ENCODE measurements at regions not wholly inside any gene's neighbourhood (a gene's known extent, or its start where the extent isn't known, plus 50 kb on each side); places are given as distances from the start of the nearest gene placed in this dataset.
A peak's percentile ranks its signal among the peaks of the same experiment; 100 is the strongest.

GRCh38 chr5:167284222-167284890, 1007.1 kb upstream of the WWC1 start:
- no peak overlapping the region for H3K4me3 ChIP-seq (ENCODE audit: control insufficient read depth, low read depth, low read length)
- TF ChIP-seq, protein P1, sequence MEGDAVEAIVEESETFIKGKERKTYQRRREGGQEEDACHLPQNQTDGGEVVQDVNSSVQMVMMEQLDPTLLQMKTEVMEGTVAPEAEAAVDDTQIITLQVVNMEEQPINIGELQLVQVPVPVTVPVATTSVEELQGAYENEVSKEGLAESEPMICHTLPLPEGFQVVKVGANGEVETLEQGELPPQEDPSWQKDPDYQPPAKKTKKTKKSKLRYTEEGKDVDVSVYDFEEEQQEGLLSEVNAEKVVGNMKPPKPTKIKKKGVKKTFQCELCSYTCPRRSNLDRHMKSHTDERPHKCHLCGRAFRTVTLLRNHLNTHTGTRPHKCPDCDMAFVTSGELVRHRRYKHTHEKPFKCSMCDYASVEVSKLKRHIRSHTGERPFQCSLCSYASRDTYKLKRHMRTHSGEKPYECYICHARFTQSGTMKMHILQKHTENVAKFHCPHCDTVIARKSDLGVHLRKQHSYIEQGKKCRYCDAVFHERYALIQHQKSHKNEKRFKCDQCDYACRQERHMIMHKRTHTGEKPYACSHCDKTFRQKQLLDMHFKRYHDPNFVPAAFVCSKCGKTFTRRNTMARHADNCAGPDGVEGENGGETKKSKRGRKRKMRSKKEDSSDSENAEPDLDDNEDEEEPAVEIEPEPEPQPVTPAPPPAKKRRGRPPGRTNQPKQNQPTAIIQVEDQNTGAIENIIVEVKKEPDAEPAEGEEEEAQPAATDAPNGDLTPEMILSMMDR (conservative IDR thresholded peaks at IDR 0.05; ENCODE audit: control insufficient read depth, insufficient read depth, low read depth, low read length) = no peak
- peak; percentile 51 for DNase-seq (ENCODE audit: low read depth)

DNA sequence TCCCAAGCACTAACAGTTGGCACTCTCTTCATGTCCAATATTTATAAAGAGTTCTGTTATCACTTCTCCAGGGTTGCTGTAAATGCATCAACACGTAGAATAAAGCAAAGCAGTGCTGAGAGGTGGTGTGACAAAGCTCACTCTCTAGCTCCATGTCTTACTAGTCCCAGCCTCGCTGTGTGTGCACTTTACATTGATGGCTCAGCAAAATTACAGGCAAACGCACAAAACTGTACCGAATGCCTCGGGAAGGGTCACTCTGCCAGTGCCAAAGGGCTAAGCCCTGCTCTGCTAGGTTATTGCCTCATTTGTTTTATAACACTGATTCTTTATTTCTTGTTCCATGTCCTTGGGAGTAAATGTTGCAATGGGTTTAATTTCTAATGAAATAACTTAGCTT, 1005.9 kb upstream of the WWC1 start:
- H3K4me3 ChIP-seq (ENCODE audit: control insufficient read depth, low read depth, low read length) = no peak overlapping the region
- DNase-seq (ENCODE audit: low read depth) = no peak
- TF ChIP-seq, protein P1 (conservative IDR thresholded peaks at IDR 0.05; ENCODE audit: control insufficient read depth, insufficient read depth, low read depth, low read length) = no peak

DNA sequence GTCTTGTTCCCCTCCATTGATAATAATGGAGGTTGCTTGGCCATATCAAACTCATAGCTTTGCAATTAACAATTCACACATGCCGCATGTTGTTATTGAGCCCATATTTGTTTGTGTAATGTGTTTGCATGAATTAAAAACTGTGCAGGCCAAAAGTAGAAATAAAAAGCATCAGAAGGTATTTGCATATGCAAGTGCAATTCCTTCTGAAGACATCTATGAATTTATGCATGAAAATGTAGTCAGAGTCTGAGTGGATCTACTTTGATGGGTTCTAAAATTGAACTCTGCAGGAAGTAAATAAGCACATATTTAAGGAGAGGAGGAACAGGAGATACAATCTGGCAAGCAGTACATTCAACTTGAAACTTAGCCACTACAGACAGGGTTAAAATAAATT, 1004.6 kb upstream of the WWC1 start:
- no peak overlapping the region for H3K4me3 ChIP-seq (ENCODE audit: control insufficient read depth, low read depth, low read length)
- no peak for DNase-seq (ENCODE audit: low read depth)
- TF ChIP-seq, protein P1 (conservative IDR thresholded peaks at IDR 0.05; ENCODE audit: control insufficient read depth, insufficient read depth, low read depth, low read length) = no peak

DNA sequence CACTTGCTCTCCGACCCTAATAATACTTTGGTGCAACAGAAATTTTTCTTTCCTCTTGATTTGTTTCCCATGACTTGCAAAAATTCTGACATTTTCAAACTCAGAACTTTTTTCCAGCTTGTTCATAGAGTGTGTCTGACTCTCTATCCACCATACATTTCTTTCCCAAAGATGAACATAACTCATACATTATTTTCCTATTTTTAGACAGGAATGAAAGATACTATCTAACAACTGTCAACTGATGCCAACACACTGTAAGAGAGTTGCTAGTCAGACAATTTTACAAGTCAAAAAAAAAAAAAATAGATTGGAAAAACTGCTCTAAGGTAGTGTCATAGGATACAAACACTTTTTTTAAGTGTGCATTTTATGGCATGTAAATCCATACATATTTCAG, 1001.0 kb upstream of the WWC1 start:
- H3K4me3 ChIP-seq (ENCODE audit: control insufficient read depth, low read depth, low read length) = no peak overlapping the region
- TF ChIP-seq, protein P1 (conservative IDR thresholded peaks at IDR 0.05; ENCODE audit: control insufficient read depth, insufficient read depth, low read depth, low read length) = no peak
- DNase-seq (ENCODE audit: low read depth) = no peak

DNA sequence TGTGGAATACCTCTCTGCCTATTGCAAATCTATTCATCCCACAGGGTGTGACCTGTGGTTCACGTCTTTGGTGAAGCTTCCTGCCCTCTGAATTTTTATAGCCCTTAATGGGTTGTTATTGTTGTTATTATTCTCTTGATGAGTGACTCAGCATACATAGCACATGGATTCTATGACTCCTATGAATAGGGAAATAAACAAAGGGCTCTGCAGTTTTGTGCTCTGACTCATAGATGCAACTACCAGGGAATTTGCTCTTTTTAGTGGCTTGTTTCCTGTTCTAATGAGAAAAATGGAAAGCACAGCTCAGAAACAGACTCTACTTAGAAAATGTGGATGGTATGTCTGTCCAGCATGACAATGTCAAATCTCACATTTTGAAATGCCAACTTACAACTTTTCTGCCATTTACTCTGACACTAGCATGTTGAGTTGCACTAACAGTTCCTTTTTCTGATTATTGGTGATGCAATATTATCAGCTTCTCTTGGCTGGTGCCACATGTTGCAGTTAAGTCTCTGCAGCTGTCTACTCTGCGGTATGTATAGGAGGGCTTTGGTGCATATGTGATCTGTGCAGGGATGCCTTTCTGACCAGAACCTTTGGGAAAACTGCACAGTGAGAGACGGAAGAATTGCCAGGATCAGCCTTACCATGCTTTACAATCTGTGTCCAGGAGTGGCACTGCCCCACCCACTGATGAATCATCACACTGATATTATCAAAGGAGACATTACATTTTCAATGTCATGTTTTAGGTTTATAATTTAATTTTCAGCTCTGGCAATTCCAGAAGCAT, 996.4 kb upstream of the WWC1 start:
- DNase-seq (ENCODE audit: low read depth) = peak; percentile 91
- no peak overlapping the region for H3K4me3 ChIP-seq (ENCODE audit: control insufficient read depth, low read depth, low read length)
- TF ChIP-seq, protein P1 (conservative IDR thresholded peaks at IDR 0.05; ENCODE audit: control insufficient read depth, insufficient read depth, low read depth, low read length) = no peak

- TF ChIP-seq, protein P1 (conservative IDR thresholded peaks at IDR 0.05; ENCODE audit: control insufficient read depth, insufficient read depth, low read depth, low read length) = no peak
- peak; percentile 22 for DNase-seq (ENCODE audit: low read depth)
- no peak overlapping the region for H3K4me3 ChIP-seq (ENCODE audit: control insufficient read depth, low read depth, low read length)
Observed at GRCh38 chr5:167295681-167296005, 995.8 kb upstream of the WWC1 start.
